ENCODE measurements at regions not wholly inside any gene's neighbourhood (a gene's known extent, or its start where the extent isn't known, plus 50 kb on each side); places are given as distances from the start of the nearest gene placed in this dataset.
A peak's percentile ranks its signal among the peaks of the same experiment; 100 is the strongest.

DNA sequence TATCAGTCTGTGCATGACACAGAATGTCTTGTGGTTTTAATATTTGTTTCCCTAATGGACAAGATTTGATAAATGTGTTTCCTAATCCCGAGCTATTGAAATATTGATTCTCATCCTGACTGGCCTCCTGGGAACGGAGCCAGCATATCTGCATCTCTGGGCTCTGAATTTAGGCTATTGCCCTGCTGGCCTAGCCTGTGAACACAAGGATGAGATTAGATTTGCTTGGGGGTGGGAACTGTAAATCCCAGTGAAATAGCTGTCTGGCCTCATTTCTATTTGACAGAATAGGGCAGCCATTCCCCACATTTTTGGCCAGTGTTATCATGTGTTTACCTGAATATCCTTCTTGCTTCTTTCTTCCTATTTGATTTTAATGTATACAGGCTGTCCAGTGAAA is 198.4 kb upstream of the SOX4 start:
- Histone ChIP-seq H3K9me3 (no peaks in the 10 kb centered on the region), H3K4me1 (no peaks in the 10 kb centered on the region), H3K36me3 (no peaks in the 10 kb centered on the region), H3K4me3 (no peak overlapping the region), H3K27ac (no peak overlapping the region), H3K27me3 (no peaks in the 10 kb centered on the region)
- ATAC-seq (ENCODE audit: low FRiP score in 2 of 2) (no peak), DNase-seq (no peak)
- 20 to 60% methylated on average over 2 of the region's 2 CpGs for WGBS, 2 donors
- TF ChIP-seq EP300 (IDR thresholded peaks at IDR 0.05) (no peak), POLR2A (IDR thresholded peaks at IDR 0.05) (no peak), POLR2AphosphoS5 (IDR thresholded peaks at IDR 0.05) (no peak)
- TF ChIP-seq, protein P1, sequence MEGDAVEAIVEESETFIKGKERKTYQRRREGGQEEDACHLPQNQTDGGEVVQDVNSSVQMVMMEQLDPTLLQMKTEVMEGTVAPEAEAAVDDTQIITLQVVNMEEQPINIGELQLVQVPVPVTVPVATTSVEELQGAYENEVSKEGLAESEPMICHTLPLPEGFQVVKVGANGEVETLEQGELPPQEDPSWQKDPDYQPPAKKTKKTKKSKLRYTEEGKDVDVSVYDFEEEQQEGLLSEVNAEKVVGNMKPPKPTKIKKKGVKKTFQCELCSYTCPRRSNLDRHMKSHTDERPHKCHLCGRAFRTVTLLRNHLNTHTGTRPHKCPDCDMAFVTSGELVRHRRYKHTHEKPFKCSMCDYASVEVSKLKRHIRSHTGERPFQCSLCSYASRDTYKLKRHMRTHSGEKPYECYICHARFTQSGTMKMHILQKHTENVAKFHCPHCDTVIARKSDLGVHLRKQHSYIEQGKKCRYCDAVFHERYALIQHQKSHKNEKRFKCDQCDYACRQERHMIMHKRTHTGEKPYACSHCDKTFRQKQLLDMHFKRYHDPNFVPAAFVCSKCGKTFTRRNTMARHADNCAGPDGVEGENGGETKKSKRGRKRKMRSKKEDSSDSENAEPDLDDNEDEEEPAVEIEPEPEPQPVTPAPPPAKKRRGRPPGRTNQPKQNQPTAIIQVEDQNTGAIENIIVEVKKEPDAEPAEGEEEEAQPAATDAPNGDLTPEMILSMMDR (IDR thresholded peaks at IDR 0.05), result no peak

DNA sequence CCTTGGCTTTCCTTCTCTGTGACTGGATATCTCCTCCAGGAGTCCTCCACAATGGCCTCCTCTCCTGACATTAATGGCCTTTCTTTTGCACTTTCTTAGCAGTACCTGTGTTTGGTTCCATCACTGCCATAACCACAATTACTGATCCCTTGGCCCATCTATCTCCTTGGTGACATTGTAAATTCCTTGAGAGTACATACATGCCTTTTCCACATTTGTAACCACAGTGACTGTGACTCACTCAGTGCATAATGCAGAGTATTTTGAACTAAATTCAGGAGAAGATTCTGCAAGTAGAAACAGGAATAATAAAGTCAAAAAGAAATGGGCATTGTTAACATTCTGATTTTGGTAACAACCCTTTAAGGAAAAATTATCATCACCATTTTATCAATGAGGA is 197.2 kb upstream of the SOX4 start:
- TF ChIP-seq POLR2AphosphoS5 (IDR thresholded peaks at IDR 0.05) (no peak), EP300 (IDR thresholded peaks at IDR 0.05) (no peak), POLR2A (IDR thresholded peaks at IDR 0.05) (no peak)
- TF ChIP-seq, protein P1 (IDR thresholded peaks at IDR 0.05), result no peak
- H3K27ac ChIP-seq, result no peak overlapping the region

DNA sequence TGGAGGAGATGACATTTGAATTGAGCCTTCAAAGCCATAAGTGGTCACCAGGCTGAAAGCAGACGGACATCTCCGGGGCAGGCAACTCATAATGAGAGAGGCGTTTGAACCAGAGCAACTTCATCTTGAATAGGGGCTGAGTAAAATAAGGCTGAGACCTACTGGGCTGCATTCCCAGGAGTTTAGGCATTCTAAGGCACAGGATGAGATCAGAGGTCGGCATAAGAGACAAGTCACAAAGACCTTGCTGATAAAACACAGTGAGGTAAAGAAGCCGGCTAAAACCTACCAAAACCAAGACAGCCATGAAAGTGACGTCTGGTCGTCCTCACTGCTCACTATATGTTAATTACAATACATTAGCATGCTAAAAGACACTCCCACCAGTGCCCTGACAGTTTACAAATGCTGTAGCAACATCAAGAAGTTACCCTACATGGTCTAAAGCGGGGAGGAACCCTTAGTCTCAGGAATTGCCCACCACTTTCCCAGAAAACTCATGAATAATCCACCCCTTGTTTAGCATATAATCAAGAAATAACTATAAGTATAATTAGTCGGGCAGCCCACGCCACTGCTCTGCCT is 194.7 kb upstream of the SOX4 start:
- no peak for ATAC-seq (ENCODE audit: low FRiP score in 2 of 2)
- WGBS, 2 donors, result 91% methylated on average over 10 of the region's 10 CpGs
- no peaks in the 10 kb centered on the region for H3K27me3 ChIP-seq

More for the DNA sequence above, 197.2 kb upstream of the SOX4 start:
- no peak for DNase-seq
- Histone ChIP-seq H3K4me1 (no peaks in the 10 kb centered on the region), H3K9me3 (no peaks in the 10 kb centered on the region), H3K4me3 (no peak overlapping the region), H3K27me3 (no peaks in the 10 kb centered on the region), H3K36me3 (no peaks in the 10 kb centered on the region)
- no peak for ATAC-seq (ENCODE audit: low FRiP score in 2 of 2)

DNA sequence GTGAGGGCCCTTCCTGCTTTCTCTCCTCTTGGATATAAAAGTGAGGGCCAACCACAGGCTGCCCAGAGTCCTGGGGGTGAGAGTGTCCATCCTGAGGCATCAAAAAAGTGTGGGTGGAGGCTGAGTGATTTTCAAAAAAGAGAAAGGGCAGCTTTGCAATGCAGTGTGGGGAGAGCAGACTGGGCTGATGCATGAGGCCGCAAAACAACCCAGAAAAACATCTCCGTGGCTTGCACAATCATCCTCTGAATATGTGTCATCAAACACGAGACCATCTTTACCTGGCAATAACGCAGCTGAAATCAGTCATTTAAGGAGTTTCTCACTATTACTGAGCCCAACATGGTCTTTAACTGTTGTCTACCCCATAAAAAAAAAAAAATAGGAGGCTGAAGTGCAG is 191.2 kb upstream of the SOX4 start:
- no peak overlapping the region for H3K4me3 ChIP-seq

More for the DNA sequence above, 194.7 kb upstream of the SOX4 start:
- no peak for TF ChIP-seq EP300 (IDR thresholded peaks at IDR 0.05)
- no peak for TF ChIP-seq POLR2A (IDR thresholded peaks at IDR 0.05)
- TF ChIP-seq, protein P1 (IDR thresholded peaks at IDR 0.05), result no peak
- no peak for TF ChIP-seq POLR2AphosphoS5 (IDR thresholded peaks at IDR 0.05)
- Histone ChIP-seq H3K36me3 (no peaks in the 10 kb centered on the region), H3K4me1 (no peaks in the 10 kb centered on the region), H3K9me3 (no peaks in the 10 kb centered on the region), H3K4me3 (no peak overlapping the region), H3K27ac (no peak overlapping the region)
- no peak for DNase-seq

More for the DNA sequence above, 191.2 kb upstream of the SOX4 start:
- TF ChIP-seq, protein P1 (IDR thresholded peaks at IDR 0.05), result no peak
- TF ChIP-seq POLR2A (IDR thresholded peaks at IDR 0.05) (no peak), EP300 (IDR thresholded peaks at IDR 0.05) (no peak), POLR2AphosphoS5 (IDR thresholded peaks at IDR 0.05) (no peak)
- DNase-seq (no peak), ATAC-seq (ENCODE audit: low FRiP score in 2 of 2) (peak in 1 of 2 donors; percentile 81)
- Histone ChIP-seq H3K27me3 (no peaks in the 10 kb centered on the region), H3K36me3 (no peaks in the 10 kb centered on the region), H3K4me1 (no peaks in the 10 kb centered on the region), H3K27ac (no peak overlapping the region), H3K9me3 (no peaks in the 10 kb centered on the region)
- 61 to 85% methylated on average over 4 of the region's 4 CpGs for WGBS, 2 donors
